ENCODE measurements at regions not wholly inside any gene's neighbourhood (a gene's known extent, or its start where the extent isn't known, plus 50 kb on each side); places are given as distances from the start of the nearest gene placed in this dataset.

GRCh38 chr4:12584116-12584875, 899.8 kb downstream of the RAB28 start:
- Histone ChIP-seq H3K9me3 (ENCODE audit: insufficient read depth in 2 of 2, low read depth in 1 of 2, low read length in 1 of 2) (no peaks in the 10 kb centered on the region), H2BK12ac (ENCODE audit: low read depth, low read length) (no peak overlapping the region), H3K4me2 (ENCODE audit: insufficient read depth in 1 of 2, low read depth in 2 of 2, low read length in 2 of 2) (no peak overlapping the region), H2AFZ (ENCODE audit: low read length) (no peak overlapping the region), H3K9ac (replicated peaks in 1 of 4; ENCODE audit: extremely low read depth in 1 of 4, low read depth in 3 of 4, low read length in 3 of 4) (no peak overlapping the region), H3K79me1 (ENCODE audit: low read depth, low read length) (no peaks in the 10 kb centered on the region), H3K4ac (replicated peaks; ENCODE audit: insufficient read length, low read depth, low read length) (no peak overlapping the region), H3K36me3 (ENCODE audit: control insufficient read depth in 2 of 4, insufficient read depth in 4 of 4, low read length in 3 of 4) (no peaks in the 10 kb centered on the region), H4K8ac (ENCODE audit: extremely low read depth, insufficient read depth, low read length) (no peak overlapping the region), H3K4me3 (ENCODE audit: extremely low read depth in 1 of 4, insufficient read depth in 2 of 4, low read depth in 3 of 4, low read length in 4 of 4) (no peak overlapping the region), H2BK15ac (ENCODE audit: low read length) (no peak overlapping the region), H3K79me2 (ENCODE audit: control insufficient read depth in 1 of 2, insufficient read depth in 2 of 2, low read length in 2 of 2) (no peaks in the 10 kb centered on the region), H3K14ac (ENCODE audit: insufficient read length) (no peak overlapping the region), H3K23ac (ENCODE audit: insufficient read length) (no peak overlapping the region), H3K4me1 (replicated peaks in 1 of 4; ENCODE audit: control insufficient read depth in 3 of 4, insufficient read depth in 4 of 4, low read length in 3 of 4) (peaks cover 0 to 2% (median 0%) of the 10 kb centered on the region in 4 experiments; a peak in 1 of 7 replicates), H2BK5ac (ENCODE audit: low read depth, low read length) (no peak overlapping the region), H2BK120ac (replicated peaks; ENCODE audit: low read depth, low read length) (no peak overlapping the region), H4K20me1 (replicated peaks in 1 of 2; ENCODE audit: control insufficient read depth in 1 of 2, insufficient read depth in 2 of 2, low read length in 2 of 2) (no peaks in the 10 kb centered on the region), H3K23me2 (ENCODE audit: low read depth, low read length) (no peaks in the 10 kb centered on the region), H3K27me3 (replicated peaks in 1 of 4; ENCODE audit: control insufficient read depth in 3 of 4, extremely low read depth in 1 of 4, insufficient read depth in 3 of 4, low read length in 3 of 4) (no peaks in the 10 kb centered on the region), H3K18ac (ENCODE audit: extremely low read depth, low read length) (no peak overlapping the region), H4K91ac (replicated peaks; ENCODE audit: insufficient read length, low read length) (no peak overlapping the region), H4K5ac (ENCODE audit: insufficient read length, low read depth, low read length) (no peak overlapping the region), H3K56ac (replicated peaks; ENCODE audit: insufficient read length, low read depth, low read length) (no peak overlapping the region), H3K27ac (ENCODE audit: low read depth, low read length) (no peak overlapping the region), H2BK20ac (ENCODE audit: low read length) (no peak overlapping the region), H2AK5ac (ENCODE audit: low read depth, low read length) (no peak overlapping the region)
- ChIA-PET POLR2A (ENCODE audit: partially characterized antibody) (no interaction called here), CTCF (ENCODE audit: partially characterized antibody) (interaction anchor here (1.0 to 1.3 kb wide), 2 partner anchors 12 to 49 kb away, joined by 3 to 4 read pairs; no protein-coding TSS in a partner anchor)
- FAIRE-seq, result no peak
- no peak for DNase-seq (ENCODE audit: low read depth in 1 of 2, low spot score in 2 of 2)
- WGBS, 2 experiments (ENCODE audit: extremely low coverage in 1 of 2, insufficient coverage in 1 of 2, insufficient read length in 1 of 2, insufficient replicate concordance in 2 of 2, low coverage in 1 of 2, low lambda C conversion rate in 2 of 2, missing lambda C conversion rate in 1 of 2), result 91% methylated on average over 4 of the region's 4 CpGs; no CpG with 5 or more reads in 1 of the 2 experiments
- TF ChIP-seq ATF3 (IDR thresholded peaks at IDR 0.05; ENCODE audit: insufficient read depth, low read depth, low read length), result no peak
